PFSK-1 (cell line): ENCODE measurements at regions not wholly inside any gene's neighbourhood (a gene's known extent, or its start where the extent isn't known, plus 50 kb on each side); places are given as distances from the start of the nearest gene placed in this dataset.

Experiments used
- POLR2AphosphoS5 ChIP-seq: IDR thresholded peaks from 2 replicates; pipeline ENCODE4 v1.6.1; 2012; ENCODE audit warnings: low read depth, mild to moderate bottlenecking, control low read depth, low read length, moderate library complexity
- TAF1 ChIP-seq: IDR thresholded peaks from 2 replicates; pipeline ENCODE4 v1.6.1; 2012; ENCODE audit warnings: low read length, control low read depth, borderline replicate concordance; ENCODE audit not compliant: insufficient read depth
- TF ChIP-seq, protein P1 (sequence below), 2 experiments: IDR thresholded peaks; 2 replicates each; pipeline versions ENCODE4 v1.6.1 to v1.8.0; 2011 to 2012; ENCODE audit warnings: low read depth in 2 of 2, low read length in 2 of 2, control low read depth in 1 of 2, inconsistent platforms in 1 of 2, mild to moderate bottlenecking in 1 of 2, moderate library complexity in 1 of 2; ENCODE audit not compliant: insufficient read depth in 1 of 2

DNA sequence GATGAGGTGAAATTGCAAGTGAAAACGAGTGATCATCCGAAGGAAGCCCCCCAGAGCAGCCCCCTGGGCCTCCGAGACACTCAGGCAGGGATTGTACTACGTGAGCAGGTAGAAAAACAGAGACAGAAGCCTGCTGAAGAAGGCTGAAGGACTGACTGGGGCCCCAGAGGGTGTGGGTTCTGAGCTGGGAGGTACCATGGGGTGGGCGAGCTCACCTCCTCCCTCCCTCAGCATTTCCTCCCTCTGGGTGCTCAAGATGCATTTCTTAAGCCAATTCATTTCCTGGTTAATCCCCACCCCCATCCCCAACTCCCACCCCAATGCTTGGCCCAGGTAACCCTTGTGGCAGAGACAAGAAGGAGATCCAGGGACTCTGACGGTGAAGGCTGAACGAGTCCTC lies 108.7 kb downstream of the BDH1 start:
- TF ChIP-seq POLR2AphosphoS5 (no peak), TAF1 (no peak)
- TF ChIP-seq, protein P1, sequence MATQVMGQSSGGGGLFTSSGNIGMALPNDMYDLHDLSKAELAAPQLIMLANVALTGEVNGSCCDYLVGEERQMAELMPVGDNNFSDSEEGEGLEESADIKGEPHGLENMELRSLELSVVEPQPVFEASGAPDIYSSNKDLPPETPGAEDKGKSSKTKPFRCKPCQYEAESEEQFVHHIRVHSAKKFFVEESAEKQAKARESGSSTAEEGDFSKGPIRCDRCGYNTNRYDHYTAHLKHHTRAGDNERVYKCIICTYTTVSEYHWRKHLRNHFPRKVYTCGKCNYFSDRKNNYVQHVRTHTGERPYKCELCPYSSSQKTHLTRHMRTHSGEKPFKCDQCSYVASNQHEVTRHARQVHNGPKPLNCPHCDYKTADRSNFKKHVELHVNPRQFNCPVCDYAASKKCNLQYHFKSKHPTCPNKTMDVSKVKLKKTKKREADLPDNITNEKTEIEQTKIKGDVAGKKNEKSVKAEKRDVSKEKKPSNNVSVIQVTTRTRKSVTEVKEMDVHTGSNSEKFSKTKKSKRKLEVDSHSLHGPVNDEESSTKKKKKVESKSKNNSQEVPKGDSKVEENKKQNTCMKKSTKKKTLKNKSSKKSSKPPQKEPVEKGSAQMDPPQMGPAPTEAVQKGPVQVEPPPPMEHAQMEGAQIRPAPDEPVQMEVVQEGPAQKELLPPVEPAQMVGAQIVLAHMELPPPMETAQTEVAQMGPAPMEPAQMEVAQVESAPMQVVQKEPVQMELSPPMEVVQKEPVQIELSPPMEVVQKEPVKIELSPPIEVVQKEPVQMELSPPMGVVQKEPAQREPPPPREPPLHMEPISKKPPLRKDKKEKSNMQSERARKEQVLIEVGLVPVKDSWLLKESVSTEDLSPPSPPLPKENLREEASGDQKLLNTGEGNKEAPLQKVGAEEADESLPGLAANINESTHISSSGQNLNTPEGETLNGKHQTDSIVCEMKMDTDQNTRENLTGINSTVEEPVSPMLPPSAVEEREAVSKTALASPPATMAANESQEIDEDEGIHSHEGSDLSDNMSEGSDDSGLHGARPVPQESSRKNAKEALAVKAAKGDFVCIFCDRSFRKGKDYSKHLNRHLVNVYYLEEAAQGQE (IDR thresholded peaks at IDR 0.05; ENCODE audit: insufficient read depth in 1 of 2, low read depth in 2 of 2, low read length in 2 of 2), result no peak
